Fibroblast of gingiva (primary cell): ENCODE measurements at regions not wholly inside any gene's neighbourhood (a gene's known extent, or its start where the extent isn't known, plus 50 kb on each side); places are given as distances from the start of the nearest gene placed in this dataset.

Experiments
- DNase-seq: peaks from one replicate; pipeline ENCODE4 v3.0.0-alpha.2; 2011; ENCODE audit warnings: low read depth

DNA sequence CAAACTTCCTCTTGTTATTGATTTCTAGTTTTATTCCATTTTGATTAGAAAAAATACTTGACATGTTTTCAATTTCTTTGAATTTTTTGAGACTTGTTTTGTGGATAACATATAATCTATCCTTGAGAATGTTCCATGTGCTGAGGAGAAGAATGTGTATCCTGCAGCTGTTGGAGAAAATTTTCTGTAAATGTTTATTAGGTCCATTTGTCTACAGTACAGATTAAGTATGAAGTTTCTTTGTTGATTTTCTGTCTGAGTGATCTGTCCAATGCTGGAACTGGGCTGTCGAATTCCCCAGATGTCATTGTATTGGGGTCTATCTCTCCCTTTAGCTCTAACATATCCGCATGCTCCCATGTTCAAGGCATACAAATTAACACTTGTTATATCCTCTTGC lies 251.2 kb downstream of the CSNK1G3 start:
- DNase-seq, result no peak

DNA sequence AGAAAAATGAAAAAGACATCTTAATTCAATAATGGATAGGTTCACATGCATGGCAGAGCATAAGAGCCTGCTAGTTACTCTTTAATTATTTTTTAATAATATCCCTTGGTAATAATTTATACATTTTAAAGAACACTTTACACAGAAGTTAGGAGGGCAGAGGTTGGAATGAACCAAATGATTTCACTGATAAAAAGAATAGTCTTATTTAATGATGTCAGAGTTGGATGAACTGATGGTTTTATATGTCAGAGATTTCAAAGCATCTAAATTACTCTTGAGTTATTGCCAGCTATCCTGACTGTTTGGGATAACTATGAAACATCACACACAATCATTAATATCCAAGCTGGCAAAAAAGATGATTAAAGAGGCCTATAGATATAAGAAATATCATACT lies 244.8 kb downstream of the CSNK1G3 start:
- DNase-seq, result no peak

DNA sequence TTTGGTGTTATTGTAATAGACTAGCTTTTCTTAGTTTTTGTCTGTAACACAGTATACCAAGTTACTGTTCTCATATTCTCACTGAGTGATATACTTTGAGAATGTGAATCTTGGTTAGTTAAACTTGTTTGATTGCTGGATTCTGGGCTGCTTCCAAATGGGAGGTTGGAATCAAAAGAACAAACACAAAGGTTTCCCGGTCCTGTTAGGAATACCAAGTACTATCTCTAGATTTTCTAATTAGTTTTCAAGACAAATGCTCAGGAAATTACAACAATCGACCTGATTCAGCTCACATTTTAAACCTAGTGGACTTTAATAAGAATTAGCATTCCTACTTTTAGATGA lies 244.3 kb downstream of the CSNK1G3 start:
- no peak for DNase-seq

DNA sequence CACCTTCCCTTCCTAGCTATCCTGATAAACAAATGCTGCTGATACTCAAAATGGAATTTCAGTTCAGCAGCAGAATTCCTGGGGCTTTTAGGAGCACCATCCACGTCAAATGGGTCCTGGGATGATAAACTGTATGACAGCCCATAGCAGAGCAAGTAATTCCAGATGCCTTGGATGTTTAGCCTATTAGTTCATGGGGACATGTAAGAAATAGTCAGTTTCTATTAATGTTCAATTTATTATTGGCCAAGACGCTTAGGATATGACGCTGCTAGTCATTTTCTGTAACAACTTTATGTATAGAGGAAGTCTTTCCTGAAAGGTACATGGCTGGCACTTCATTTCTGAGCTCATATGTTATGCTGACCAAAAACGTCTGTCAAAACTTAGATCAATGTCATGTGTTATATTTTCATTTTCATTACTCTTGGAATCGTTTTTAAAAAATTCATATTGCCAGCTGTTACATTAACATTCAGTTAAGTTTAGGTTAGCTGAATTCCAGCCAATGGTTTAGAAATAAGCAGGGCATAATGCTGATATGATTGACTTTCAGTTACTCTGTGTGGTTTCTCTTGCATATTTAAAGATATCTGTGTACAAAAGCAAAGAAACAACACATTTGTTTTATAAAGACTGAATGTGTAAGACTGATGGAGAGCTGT lies 243.8 kb downstream of the CSNK1G3 start:
- peak; percentile 65 for DNase-seq

DNA sequence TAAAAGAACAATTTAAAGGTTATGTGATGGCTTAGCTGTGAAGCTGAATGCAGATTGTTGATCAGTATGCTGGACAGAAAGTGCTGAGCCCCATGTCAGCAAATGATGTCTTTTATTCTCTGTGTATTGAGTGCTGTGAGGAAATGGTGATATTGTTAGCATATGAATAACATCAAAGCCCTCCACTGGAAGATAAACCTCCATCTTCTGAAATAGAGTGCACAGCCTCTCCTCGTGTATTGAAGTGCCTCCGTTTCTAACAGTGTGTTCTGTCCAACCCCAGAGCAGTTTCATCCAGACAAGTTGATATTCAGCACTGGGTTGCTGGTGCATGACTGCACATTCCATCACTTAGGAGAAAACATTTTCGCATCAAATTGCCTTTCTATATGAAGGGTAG lies 242.9 kb downstream of the CSNK1G3 start:
- DNase-seq, result peak; percentile 16

DNA sequence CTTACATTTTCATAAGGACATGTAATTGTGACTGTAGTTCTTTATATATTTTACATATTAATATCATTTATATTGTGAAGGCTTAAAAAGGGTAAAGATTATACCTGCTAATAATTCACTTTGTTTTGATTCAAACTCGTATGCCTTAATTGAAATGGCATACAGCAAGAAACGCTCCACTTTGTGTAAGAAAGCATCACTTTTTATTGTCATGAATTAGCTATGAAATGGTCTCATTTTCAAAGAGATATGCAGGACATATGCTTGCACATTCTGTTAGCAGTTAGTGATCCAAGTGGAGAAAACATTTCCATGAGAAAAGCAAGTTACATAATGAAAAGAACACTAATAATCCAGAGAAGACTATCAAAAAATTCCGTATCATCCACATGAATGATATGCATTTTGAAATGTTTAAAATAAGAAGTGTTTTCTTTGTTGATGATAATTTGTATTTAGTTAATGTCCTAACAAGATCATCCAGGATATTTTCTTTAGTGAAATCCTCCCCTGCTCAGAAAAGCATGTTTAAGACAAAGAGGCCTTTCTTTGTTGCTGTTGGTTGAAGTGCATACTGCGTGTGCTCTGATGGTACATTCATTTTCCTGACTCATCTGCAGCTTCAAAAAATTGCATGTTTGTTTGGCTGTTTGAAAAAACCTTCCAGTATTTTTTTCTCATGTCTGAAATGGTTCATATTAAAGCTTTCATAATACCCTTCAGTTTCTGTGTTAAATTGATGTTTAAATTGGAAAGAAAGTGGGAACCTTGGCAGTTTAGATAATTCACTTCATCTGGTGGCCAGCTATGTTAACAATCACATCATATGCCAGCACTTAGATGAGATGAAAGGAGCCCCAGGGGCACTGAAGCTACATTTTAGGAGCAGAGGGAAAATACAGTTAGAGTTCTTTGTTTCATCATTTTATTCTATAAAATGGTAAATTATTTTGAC lies 242.2 kb downstream of the CSNK1G3 start:
- DNase-seq, result peak; percentile 76

DNA sequence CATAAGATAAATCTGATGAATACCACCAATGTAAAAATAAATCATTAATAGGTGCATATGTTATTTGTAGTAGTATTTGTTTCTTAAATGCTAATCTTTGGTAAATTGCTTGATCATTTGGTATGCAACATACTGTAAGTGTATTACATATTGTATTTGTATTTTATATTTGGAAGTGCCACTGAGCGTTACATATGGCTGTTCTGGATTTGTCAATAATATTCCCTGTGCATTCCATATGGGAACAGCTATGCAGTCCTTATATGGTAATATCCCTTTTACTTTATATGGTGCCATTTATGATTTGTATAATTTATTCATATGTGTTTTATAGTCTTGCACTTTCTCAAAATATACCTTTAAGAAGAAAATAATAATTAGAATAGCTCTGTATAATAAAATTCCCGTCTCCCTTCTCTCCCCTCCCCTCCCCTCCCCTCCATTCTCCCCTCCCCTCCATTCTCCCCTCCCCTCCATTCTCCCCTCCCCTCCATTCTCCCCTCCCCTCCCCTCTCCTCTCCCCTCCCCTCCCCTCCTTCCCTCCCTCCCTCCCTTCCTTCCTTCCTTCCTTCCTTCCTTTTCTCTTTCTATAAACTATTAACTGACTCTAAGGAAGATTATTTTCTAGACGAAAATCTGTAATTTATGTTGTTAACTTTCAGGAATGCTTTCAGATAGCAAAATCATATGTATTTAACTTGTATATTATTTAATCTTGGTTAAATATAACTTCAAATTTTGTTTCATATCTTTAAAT lies 241.4 kb downstream of the CSNK1G3 start:
- DNase-seq, result no peak

DNA sequence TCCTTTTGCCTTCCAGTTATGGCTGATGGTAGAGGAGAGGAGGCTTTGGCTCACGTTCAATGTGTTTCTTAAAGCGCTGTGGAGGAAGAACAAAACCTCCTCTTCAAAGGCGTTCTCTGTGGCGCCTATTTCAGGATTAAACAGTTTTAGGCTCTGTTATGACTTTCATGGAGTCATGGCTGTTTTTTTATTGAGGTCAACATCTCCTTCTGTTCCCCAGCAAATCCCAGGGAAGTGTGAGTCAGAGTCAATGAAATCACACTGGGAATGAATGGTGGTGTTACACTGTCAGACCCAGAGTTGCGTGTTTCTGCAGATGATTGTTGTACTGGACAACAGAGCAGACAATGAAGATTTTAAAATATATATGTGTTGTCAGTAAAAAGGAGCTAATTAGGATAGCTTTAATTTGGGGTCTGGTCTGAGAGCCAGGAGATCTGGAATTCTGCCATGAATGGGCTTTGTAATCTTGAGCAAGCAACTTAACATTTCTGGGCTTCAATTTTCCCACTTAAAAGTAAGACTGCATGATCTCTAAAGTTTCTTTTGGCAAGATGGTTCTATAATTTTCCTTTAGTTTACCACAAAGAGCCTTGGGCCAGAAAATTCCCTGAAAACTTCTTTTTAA lies 240.7 kb downstream of the CSNK1G3 start:
- peak; percentile 51 for DNase-seq

DNA sequence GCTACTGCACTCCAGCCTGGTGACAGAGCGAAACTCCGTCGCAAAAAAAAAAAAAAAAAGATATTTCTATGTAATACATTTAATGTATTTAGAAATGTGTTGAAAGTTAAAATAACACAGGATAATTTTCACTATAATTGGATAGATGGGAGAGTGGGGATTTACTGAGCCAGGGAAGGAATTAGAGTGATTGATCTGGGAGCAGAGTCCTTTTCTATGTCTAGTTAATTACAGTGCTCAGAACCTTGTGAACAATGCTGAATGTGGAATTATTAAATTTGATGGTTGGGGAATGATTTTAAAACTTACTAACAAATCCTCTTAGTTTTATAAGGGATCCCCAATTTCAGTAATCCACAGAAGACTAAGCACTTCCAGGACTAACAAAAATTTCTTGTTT lies 239.7 kb downstream of the CSNK1G3 start:
- no peak for DNase-seq

DNA sequence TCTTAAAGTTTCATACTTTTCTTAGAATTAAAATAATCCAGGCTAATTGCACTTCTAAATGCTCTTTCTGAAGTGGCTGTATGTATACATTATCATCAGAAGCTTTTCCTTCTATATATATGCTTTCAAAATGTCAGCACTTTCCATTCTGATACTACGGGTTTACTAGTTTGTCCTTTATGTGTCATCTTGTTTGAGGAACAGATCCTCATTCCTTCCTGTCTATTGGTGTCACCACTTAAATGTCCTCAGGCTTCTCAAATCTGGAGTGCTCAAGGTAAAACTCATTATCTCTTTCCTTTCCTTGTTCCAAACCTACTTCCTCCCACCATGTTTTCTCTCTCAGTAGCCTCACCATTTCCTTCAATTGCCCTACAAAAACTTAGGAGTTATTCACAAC lies 236.3 kb downstream of the CSNK1G3 start:
- no peak for DNase-seq

DNA sequence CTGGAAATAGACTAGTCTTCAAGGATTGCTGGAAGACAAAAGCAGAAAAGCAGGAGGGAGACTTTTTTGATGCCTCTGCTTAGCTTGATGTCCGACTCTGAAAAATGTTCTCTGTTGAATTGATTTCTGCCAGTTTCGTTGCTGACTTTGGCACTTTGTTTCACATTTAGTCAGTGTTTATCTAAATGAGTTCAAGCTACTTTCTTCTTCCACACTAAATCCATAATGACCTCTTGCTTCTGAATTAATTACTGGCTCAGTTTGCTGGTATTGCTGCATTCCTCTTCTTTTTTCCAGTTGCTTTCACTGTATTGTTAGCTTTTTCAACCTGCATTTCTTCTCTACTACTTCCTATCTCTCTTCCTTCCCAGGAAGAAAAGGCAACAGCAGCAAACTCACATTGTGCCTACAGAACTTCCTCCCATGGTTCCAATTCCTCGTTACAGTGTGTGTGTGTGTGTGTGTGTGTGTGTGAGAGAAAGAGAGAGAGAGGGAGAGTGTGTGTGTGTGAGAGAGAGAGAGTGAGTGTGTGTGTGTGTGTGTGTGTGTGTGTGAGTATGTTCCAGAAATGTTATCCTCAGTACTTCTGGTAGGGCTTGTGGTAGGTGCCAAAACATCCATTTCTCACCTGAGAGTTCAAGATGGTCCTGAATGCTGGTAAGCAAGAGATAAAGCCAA lies 234.8 kb downstream of the CSNK1G3 start:
- DNase-seq, result no peak

DNA sequence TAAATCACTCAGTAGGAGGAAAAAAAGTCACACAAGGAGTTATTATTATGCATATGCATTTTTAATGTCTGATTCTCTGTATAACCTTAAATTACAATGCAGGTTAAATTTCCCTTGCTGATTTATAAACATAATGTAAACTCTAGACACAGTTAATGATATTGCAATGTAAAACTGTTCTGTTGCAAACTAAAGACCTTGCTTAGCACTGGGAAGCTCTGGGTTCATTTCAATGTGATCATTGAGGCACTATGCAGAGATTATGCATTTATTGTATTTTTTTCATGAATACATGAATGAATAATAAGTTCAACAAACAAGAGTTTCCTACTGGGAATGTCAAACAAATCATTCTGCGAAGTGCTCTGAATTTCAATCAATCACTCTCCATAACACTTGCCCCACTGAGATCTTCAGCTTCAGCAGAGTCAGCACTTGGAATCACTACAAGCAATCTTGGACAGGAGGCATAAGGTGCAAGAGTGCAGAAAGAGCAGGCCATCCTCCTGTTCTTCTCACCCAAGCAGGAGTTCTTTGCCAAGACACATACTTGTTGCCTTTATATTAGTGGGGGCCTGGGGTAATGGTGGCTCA lies 232.1 kb downstream of the CSNK1G3 start:
- DNase-seq, result no peak

DNA sequence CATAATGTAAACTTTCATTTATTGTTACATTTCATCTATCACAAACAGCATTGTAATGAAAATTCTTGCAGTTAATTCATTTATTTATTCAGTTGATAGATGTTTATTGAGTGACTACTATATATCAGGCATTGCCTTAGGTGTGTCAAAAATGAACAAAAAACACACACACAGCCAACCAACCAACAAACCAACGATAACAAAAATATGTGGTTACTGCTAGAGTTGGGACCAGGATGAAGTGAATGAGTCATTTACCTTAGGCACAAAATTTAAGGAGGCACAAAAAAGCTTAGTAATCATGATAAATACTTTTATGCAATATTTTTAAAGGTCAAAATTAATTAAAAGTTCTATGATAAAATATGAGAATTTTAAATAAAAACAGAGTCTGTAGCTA lies 223.4 kb downstream of the CSNK1G3 start:
- DNase-seq, result no peak

DNA sequence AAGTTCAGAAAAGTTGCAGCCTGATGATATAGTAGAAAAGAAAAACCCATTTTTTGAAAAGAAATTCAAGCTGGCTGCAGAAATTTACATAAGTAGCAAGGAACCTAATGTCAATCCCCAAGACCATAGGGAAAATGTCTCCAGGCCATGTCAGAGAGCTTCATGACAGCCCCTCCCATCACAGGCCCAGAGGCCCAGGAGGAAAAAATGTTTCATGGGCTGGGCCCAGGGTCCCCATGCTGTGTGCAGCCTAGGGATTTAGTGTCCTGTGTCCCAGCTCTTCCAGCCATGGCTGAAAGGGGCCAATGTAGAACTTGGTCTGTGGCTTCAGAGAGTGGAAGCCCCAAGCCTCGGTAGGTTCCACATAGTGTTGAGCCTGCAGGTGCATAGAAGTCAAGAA lies 220.3 kb downstream of the CSNK1G3 start:
- no peak for DNase-seq

DNA sequence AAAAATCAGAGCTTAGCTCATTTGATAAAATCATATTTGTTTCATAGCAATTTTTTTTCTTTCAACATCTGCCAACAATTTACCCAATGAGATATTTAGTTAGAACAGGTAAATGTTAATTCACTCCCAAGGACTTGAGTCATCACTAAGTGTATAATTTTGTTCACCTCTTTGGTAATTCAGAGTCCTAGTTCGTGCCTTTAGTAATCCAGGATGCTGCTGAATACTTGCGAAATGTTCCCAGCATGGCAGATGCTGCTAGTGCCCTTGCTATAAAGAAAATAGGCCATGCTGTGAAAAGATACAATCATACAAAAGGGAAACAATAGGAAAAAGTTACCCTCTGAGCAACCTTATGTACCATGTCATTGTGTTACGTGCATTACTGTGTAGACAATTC lies 210.5 kb downstream of the CSNK1G3 start:
- no peak for DNase-seq

DNA sequence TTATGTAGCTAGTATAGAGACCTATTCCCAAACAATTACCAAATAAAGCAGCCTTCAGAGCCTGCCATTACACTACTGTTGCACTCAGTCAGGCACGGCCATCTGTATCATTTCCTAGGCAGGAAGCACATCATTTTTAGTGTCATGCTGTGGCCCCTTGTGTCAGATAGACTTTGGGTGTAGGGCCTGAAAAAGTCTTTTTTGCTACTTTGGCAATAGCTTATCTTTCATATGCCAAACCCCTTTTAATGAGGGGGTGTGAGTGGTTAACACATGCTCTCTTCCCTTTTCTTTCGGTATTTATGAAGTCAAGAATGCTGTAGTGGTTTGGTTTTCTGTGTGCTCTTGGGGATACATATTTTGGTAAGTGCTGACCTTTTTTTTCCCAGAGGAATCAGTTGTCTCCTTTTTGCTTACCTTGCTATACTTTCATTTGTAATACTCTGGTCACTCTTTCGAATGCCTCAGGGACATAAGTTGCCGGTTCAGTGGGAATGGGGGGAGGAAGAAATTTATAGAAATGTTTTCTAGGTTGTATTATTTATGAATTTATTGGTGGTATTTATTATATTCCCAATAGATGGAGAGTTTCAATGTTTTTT lies 209.8 kb downstream of the CSNK1G3 start:
- DNase-seq, result no peak

DNA sequence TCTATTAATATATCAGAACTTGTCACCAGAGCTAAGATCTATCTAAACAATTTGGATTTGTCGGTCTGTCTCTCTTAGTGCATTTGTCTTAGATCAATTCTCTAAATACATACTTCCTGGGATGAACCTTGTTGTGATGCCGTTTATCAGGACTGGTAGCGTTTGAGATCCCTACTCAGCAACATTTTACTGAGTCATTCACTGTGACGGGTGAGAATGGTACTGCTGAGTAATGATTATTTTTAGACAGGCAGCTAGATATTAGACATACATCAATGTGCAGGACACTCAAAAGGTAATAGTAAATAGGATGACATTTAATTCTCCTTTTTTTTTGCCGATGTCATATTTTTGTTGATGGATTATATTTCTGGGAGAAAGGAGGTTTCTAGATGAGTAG lies 209.0 kb downstream of the CSNK1G3 start:
- DNase-seq, result no peak

DNA sequence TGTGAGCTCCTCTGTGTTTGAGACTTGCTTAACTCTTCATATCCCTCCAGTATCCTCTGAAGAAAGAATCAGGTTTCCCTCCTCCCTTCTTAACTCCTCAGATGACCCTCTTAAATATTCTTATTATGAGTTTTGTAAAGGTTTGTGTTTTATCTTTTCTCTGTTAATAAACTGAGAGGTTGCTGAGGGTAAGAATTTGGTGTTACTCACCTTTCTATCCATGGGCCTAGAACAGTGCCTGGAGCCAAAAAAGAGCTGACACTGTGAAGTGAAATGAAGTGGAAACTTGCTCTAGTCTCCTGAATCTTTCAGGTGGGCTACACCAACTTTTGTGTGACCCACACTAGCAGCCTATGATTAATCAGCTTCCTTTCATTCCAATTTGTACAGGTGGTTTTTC lies 208.4 kb downstream of the CSNK1G3 start:
- no peak for DNase-seq

DNA sequence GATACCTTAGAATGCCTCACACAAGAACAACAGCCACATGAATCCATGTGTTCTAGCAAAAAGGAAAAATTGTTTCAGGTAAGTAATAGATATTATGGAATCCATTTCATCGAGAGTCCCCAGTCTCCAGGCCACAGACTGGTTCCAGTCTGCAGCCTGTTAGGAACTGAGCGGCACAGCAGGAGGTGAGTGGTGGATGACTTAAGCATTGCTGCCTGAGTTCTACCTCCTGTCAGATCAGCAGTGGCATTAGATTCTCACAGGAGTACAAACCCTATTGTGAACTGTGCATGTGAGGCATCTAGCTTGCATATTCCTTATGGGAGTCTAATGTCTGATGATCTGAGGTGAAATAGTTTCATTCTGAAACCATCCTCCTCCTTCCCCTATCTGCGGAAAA lies 207.0 kb downstream of the CSNK1G3 start:
- DNase-seq, result no peak

DNA sequence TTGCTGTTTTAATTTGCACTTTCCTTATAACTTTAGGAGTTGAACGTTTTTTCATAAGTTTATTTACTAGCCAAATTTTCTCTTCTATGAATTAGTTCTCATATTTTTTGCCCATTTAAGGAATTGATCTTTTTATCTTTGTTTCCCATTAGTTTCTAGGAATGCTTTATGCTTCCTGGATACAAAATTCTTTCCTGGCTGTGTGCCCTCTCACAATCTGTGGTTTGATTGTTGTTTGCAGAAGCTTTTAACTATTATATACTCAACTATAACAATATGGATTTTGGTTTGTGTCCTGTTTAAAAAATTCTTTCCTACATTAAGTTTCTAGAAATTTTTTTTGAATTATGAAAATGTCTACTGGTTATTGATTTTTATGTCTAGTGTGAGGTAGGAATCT lies 206.3 kb downstream of the CSNK1G3 start:
- DNase-seq, result no peak

DNA sequence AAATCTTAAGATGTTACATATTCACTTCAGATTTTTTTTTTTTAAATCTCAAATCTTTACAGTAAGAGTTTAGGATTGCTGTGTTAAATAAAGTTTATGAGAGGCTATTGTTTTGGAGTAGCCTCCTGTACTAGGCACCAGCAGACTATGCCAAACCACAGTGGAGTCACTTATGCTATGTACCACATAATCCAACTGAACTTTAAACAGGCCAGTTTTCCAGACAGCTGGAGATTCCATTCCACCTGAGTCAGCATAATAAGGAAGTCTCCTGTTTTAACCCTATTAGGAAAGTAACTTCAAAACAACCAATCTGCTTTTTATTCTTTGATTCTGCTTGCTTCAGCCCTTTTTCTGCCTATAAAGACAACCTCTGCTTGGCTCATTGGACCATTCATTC lies 205.2 kb downstream of the CSNK1G3 start:
- peak; percentile 35 for DNase-seq
